GM12878 (cell line): ENCODE measurements at regions not wholly inside any gene's neighbourhood (a gene's known extent, or its start where the extent isn't known, plus 50 kb on each side); places are given as distances from the start of the nearest gene placed in this dataset.

Source experiments
- CEBPB ChIP-seq, 2 experiments: fragments of 150-350 bp in 1 of 2; IDR thresholded peaks; 2 replicates each; pipeline ENCODE4 v1.6.1; 2012 to 2014; ENCODE audit warnings: low read depth in 2 of 2, low read length in 2 of 2, borderline replicate concordance in 1 of 2, inconsistent platforms in 1 of 2
- CREM ChIP-seq: IDR thresholded peaks from 2 replicates; pipeline ENCODE4 v1.6.1; 2014; ENCODE audit warnings: antibody characterized with exemption, low read depth
- EGR1 ChIP-seq, 2 experiments: IDR thresholded peaks; 1 replicate in 1 of 2; 2 replicates in 1 of 2; pipeline ENCODE4 v1.6.1; 2011 to 2012; ENCODE audit warnings: low read depth in 2 of 2, low read length in 2 of 2, borderline replicate concordance in 1 of 2, mild to moderate bottlenecking in 1 of 2, moderate library complexity in 1 of 2
- HDGF ChIP-seq: fragments of 450-650 bp; IDR thresholded peaks from 2 replicates; pipeline ENCODE4 v1.6.1; 2016; ENCODE audit warnings: antibody characterized with exemption
- IKZF1 ChIP-seq: fragments of 450-650 bp; conservative IDR thresholded peaks from 2 replicates; pipeline ENCODE4 v1.6.1; 2017; ENCODE audit warnings: antibody characterized with exemption, mild to moderate bottlenecking
- LARP7 ChIP-seq: fragments of 450-650 bp; IDR thresholded peaks from 2 replicates; pipeline ENCODE4 v1.6.1; 2017; ENCODE audit warnings: mild to moderate bottlenecking
- NFXL1 ChIP-seq: fragments of 450-650 bp; IDR thresholded peaks from 2 replicates; pipeline ENCODE4 v1.6.1; 2017; ENCODE audit warnings: antibody characterized with exemption, mild to moderate bottlenecking, borderline replicate concordance
- NFYA ChIP-seq: IDR thresholded peaks from 2 replicates; pipeline ENCODE4 v1.6.1; 2011; ENCODE audit warnings: low read depth, mild to moderate bottlenecking, low read length, improper control_type of control experiment, borderline replicate concordance
- RELA ChIP-seq: fragments of 450-650 bp; IDR thresholded peaks from 2 replicates; pipeline ENCODE4 v1.8.0; 2014; ENCODE audit warnings: borderline replicate concordance; ENCODE audit not compliant: partially characterized antibody
- ZNF217 ChIP-seq: fragments of 450-650 bp; IDR thresholded peaks from 2 replicates; pipeline ENCODE4 v1.6.1; 2017; ENCODE audit warnings: antibody characterized with exemption, mild to moderate bottlenecking
- TF ChIP-seq, protein P1 (sequence below): fragments of 450-650 bp; IDR thresholded peaks from 2 replicates; pipeline ENCODE4 v1.6.1; 2016; ENCODE audit warnings: mild to moderate bottlenecking
- TF ChIP-seq, protein P2 (sequence below): fragments of 450-650 bp; formaldehyde crosslinking; IDR thresholded peaks from 2 replicates; pipeline ENCODE4 v1.4.0; 2022; ENCODE audit warnings: mild to moderate bottlenecking, moderate library complexity
- TF ChIP-seq, protein P3 (sequence below): IDR thresholded peaks from 2 replicates; pipeline ENCODE4 v1.6.1; 2012; ENCODE audit warnings: low read length, inconsistent platforms
- TF ChIP-seq, protein P4 (sequence below): fragments of 450-650 bp; IDR thresholded peaks from 2 replicates; pipeline ENCODE4 v1.6.1; 2017; ENCODE audit warnings: mild to moderate bottlenecking, moderate library complexity

DNA sequence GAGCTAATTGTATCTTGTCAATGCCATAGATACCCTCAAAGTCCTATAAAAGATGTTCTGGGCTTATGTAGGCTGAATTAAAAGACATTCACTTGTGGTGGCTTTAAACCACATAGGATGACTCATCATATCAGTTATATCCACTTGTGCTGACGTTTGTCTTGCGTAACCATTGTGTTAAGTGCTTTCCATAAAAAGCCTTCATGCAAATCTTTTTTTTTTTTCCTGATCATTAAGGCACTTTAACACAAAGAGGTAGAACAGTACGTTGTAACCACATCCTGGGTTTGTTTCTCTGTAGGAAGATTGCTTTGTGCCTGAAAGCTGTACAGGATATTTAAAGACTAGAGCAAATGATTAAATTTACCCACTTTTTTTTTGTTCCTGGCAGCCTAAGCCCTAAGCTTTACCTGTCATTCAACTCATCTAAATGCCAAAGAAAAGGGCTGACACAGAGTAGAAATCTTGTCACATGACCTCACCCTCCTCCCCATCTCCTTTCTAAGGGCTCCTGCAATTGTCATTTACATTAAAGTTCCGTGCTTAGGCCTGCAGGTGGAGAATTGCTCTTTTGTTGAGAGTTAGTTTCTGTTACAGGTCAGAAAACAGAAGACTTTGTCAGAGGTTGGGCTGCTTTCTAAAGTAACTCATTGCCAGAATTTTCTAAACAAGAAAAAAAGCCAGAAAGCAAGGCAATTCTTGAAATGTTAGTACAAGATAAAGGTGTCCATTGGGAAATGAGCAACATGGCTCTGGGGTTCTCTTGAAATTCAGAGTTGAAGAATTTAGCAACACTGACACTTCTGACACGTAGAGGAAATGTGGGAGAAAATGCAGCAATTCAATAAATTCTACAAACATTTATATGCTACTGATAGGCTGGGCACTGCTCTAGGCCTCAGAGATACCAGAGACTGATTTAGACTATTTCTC, 555.6 kb downstream of the PPARGC1A start (continued):
- TF ChIP-seq, protein P1, sequence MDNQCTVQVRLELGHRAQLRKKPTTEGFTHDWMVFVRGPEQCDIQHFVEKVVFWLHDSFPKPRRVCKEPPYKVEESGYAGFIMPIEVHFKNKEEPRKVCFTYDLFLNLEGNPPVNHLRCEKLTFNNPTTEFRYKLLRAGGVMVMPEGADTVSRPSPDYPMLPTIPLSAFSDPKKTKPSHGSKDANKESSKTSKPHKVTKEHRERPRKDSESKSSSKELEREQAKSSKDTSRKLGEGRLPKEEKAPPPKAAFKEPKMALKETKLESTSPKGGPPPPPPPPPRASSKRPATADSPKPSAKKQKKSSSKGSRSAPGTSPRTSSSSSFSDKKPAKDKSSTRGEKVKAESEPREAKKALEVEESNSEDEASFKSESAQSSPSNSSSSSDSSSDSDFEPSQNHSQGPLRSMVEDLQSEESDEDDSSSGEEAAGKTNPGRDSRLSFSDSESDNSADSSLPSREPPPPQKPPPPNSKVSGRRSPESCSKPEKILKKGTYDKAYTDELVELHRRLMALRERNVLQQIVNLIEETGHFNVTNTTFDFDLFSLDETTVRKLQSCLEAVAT, result peak; percentile 86; the same call in 1 of the 2 replicates
- no peak for TF ChIP-seq NFYA
- TF ChIP-seq RELA, result no peak
- TF ChIP-seq LARP7, result no peak
- TF ChIP-seq, protein P2, sequence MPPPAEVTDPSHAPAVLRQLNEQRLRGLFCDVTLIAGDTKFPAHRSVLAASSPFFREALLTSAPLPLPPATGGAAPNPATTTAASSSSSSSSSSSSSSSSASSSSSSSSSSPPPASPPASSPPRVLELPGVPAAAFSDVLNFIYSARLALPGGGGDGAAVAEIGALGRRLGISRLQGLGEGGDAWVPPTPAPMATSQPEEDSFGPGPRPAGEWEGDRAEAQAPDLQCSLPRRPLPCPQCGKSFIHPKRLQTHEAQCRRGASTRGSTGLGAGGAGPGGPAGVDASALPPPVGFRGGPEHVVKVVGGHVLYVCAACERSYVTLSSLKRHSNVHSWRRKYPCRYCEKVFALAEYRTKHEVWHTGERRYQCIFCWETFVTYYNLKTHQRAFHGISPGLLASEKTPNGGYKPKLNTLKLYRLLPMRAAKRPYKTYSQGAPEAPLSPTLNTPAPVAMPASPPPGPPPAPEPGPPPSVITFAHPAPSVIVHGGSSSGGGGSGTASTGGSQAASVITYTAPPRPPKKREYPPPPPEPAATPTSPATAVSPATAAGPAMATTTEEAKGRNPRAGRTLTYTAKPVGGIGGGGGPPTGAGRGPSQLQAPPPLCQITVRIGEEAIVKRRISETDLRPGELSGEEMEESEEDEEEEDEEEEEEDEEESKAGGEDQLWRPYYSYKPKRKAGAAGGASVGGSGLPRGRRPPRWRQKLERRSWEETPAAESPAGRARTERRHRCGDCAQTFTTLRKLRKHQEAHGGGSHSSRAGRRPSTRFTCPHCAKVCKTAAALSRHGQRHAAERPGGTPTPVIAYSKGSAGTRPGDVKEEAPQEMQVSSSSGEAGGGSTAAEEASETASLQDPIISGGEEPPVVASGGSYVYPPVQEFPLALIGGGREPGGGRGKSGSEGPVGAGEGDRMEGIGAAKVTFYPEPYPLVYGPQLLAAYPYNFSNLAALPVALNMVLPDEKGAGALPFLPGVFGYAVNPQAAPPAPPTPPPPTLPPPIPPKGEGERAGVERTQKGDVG (CRISPR knock-in tag), result no peak
- TF ChIP-seq, protein P3, sequence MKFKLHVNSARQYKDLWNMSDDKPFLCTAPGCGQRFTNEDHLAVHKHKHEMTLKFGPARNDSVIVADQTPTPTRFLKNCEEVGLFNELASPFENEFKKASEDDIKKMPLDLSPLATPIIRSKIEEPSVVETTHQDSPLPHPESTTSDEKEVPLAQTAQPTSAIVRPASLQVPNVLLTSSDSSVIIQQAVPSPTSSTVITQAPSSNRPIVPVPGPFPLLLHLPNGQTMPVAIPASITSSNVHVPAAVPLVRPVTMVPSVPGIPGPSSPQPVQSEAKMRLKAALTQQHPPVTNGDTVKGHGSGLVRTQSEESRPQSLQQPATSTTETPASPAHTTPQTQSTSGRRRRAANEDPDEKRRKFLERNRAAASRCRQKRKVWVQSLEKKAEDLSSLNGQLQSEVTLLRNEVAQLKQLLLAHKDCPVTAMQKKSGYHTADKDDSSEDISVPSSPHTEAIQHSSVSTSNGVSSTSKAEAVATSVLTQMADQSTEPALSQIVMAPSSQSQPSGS, result peak; percentile 84
- TF ChIP-seq IKZF1, result peak; percentile 82
- TF ChIP-seq ZNF217, result peak; percentile 60; the same call in 1 of the 2 replicates
- no peak for TF ChIP-seq EGR1 (IDR thresholded peaks at IDR 0.05; ENCODE audit: borderline replicate concordance in 1 of 2, low read depth in 2 of 2, low read length in 2 of 2)
- peak; percentile 87 for TF ChIP-seq CREM
- no peak for TF ChIP-seq NFXL1
- no peak for TF ChIP-seq HDGF
- TF ChIP-seq CEBPB (IDR thresholded peaks at IDR 0.05; ENCODE audit: borderline replicate concordance in 1 of 2, low read depth in 2 of 2, low read length in 2 of 2), result peak in 1 of 2 experiments; percentile 61; a peak in 1 of 4 replicates
- TF ChIP-seq, protein P4, sequence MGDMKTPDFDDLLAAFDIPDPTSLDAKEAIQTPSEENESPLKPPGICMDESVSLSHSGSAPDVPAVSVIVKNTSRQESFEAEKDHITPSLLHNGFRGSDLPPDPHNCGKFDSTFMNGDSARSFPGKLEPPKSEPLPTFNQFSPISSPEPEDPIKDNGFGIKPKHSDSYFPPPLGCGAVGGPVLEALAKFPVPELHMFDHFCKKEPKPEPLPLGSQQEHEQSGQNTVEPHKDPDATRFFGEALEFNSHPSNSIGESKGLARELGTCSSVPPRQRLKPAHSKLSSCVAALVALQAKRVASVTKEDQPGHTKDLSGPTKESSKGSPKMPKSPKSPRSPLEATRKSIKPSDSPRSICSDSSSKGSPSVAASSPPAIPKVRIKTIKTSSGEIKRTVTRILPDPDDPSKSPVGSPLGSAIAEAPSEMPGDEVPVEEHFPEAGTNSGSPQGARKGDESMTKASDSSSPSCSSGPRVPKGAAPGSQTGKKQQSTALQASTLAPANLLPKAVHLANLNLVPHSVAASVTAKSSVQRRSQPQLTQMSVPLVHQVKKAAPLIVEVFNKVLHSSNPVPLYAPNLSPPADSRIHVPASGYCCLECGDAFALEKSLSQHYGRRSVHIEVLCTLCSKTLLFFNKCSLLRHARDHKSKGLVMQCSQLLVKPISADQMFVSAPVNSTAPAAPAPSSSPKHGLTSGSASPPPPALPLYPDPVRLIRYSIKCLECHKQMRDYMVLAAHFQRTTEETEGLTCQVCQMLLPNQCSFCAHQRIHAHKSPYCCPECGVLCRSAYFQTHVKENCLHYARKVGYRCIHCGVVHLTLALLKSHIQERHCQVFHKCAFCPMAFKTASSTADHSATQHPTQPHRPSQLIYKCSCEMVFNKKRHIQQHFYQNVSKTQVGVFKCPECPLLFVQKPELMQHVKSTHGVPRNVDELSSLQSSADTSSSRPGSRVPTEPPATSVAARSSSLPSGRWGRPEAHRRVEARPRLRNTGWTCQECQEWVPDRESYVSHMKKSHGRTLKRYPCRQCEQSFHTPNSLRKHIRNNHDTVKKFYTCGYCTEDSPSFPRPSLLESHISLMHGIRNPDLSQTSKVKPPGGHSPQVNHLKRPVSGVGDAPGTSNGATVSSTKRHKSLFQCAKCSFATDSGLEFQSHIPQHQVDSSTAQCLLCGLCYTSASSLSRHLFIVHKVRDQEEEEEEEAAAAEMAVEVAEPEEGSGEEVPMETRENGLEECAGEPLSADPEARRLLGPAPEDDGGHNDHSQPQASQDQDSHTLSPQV, result peak; percentile 88; the same call in 1 of the 2 replicates
